Ectodermal cell (in vitro differentiated cells): ENCODE measurements at regions not wholly inside any gene's neighbourhood (a gene's known extent, or its start where the extent isn't known, plus 50 kb on each side); places are given as distances from the start of the nearest gene placed in this dataset.

Source experiments
- H3K27ac ChIP-seq: 2 replicates; pipeline ENCODE4 v1.7.0; 2013; ENCODE audit warnings: mild to moderate bottlenecking, low read depth, low read length; ENCODE audit not compliant: insufficient read depth, poor library complexity, severe bottlenecking
- H3K27me3 ChIP-seq: 2 replicates; pipeline ENCODE4 v1.7.0; 2013; ENCODE audit warnings: mild to moderate bottlenecking, low read length; ENCODE audit not compliant: insufficient read depth, control insufficient read depth, poor library complexity, severe bottlenecking
- H3K36me3 ChIP-seq: one replicate; pipeline ENCODE4 v1.7.0; 2013; ENCODE audit warnings: low read length; ENCODE audit not compliant: control insufficient read depth, insufficient read depth
- H3K4me1 ChIP-seq: one replicate; pipeline ENCODE4 v1.7.0; 2013; ENCODE audit warnings: low read length; ENCODE audit not compliant: control insufficient read depth, insufficient read depth
- H3K4me3 ChIP-seq: 2 replicates; pipeline ENCODE4 v1.7.0; 2013; ENCODE audit warnings: low read depth, low read length, control low read depth; ENCODE audit not compliant: insufficient read depth
- H3K9me3 ChIP-seq: 2 replicates; pipeline ENCODE4 v1.7.0; 2013; ENCODE audit warnings: mild to moderate bottlenecking, low read length, moderate library complexity; ENCODE audit not compliant: control insufficient read depth
- WGBS, 2 experiments: methylation state at CpG; one replicate each; pipeline ENCODE4 v1.1.7; 2013; ENCODE audit warnings: missing lambda C conversion rate in 2 of 2; 5-methylcytosine and 5-hydroxymethylcytosine counted together

DNA sequence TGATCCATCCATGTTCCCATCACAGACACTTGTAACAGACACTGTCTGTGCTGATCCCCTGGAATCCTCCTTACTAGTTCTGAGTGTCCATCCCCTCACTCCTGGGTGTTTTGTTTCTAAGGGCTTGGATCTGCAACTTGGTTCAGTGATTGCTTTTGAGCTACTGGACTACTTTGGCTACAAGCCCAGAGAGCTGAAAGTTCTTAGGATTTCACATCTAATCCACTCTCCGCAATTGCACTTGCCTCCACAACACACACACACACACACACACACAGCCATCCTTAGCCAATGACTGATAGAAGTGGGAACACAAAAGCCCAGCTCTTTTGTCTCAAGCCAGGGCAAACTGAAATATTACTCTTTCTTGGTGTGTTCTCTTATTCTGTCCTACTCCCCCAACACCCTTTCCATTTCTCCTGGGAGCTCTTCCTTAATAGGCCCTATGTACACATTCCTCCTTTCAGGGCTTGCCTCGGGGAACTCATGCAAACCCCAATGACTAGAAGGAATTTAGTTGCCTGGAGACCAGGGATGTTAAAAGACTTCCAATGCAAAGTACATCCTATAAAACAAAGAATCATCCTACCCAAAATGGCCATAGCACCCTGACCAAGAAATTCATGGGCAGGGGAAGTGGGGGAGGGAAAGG, 206.1 kb upstream of the UBE2E2 start:
- no peaks in the 10 kb centered on the region for H3K9me3 ChIP-seq
- no peak overlapping the region for H3K4me3 ChIP-seq
- H3K36me3 ChIP-seq, result no peaks in the 10 kb centered on the region
- 83 to 90% methylated on average over 2 of the region's 2 CpGs for WGBS, 2 experiments
- H3K27me3 ChIP-seq, result no peaks in the 10 kb centered on the region
- H3K4me1 ChIP-seq, result no peaks in the 10 kb centered on the region
- no peak overlapping the region for H3K27ac ChIP-seq

- H3K27ac ChIP-seq, result no peak overlapping the region
Observed at GRCh38 chr3:23000371-23000770, 202.8 kb upstream of the UBE2E2 start.

GRCh38 chr3:23002151-23002550, 201.0 kb upstream of the UBE2E2 start:
- no peaks in the 10 kb centered on the region for H3K27me3 ChIP-seq
- no peaks in the 10 kb centered on the region for H3K36me3 ChIP-seq
- H3K4me3 ChIP-seq, result no peak overlapping the region
- no peak overlapping the region for H3K27ac ChIP-seq
- WGBS, 2 experiments, result 91 to 97% methylated on average over 1 of the region's 1 CpG
- no peaks in the 10 kb centered on the region for H3K4me1 ChIP-seq
- no peaks in the 10 kb centered on the region for H3K9me3 ChIP-seq

More at GRCh38 chr3:23000371-23000770, 202.8 kb upstream of the UBE2E2 start:
- no peak overlapping the region for H3K4me3 ChIP-seq
- 93 to 97% methylated on average over 4 of the region's 4 CpGs for WGBS, 2 experiments
- H3K36me3 ChIP-seq, result no peaks in the 10 kb centered on the region
- no peaks in the 10 kb centered on the region for H3K9me3 ChIP-seq
- no peaks in the 10 kb centered on the region for H3K4me1 ChIP-seq
- H3K27me3 ChIP-seq, result no peaks in the 10 kb centered on the region

DNA sequence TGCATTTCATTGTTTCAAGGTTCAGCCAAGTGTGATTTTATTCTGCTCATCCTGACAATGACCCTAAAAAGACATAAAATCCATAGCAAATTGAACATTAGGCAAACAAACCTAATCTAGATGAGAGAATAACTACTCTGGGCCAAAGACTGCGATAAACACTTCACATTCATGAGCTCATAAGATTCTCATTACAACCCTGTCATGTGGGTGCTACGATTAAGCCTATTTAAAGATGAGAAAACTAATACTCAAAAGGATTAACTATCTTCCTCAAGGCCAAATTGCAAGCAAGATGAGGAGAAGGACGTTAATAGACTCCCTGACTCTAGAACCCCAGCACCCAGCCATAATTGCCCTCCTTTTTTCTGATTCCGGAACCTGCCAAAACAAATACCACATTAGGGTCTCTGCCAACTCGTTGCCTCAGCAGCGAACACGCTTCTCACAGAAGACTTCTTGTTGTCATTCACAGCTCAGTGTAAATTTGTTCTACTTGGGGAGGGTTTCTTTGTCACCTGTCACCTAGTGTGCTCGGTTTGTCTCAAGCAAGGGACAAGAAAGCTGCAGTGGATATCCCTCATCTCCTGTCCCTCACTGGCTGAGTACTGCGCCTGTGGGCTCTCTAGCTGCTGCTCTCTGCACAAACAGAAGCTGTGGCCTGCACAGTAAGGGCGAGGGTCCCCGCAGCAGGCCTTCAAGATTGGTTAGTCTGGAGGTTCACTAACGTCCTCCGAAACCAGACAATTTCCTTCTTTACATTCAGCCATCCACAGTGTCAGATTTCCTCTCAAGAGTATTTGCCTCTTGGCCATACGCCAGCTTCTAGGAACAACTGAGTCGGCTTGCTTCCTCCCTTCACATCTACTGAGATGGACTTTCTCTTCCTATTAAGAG, 200.0 kb upstream of the UBE2E2 start:
- no peaks in the 10 kb centered on the region for H3K9me3 ChIP-seq
- WGBS, 2 experiments, result 94 to 95% methylated on average over 15 of the region's 15 CpGs
- no peaks in the 10 kb centered on the region for H3K36me3 ChIP-seq
- no peaks in the 10 kb centered on the region for H3K27me3 ChIP-seq
- no peaks in the 10 kb centered on the region for H3K4me1 ChIP-seq
- no peak overlapping the region for H3K4me3 ChIP-seq
- no peak overlapping the region for H3K27ac ChIP-seq

GRCh38 chr3:23003733-23004046, 199.4 kb upstream of the UBE2E2 start:
- H3K27ac ChIP-seq, result no peak overlapping the region
- WGBS, 2 experiments, result 94 to 96% methylated on average over 4 of the region's 4 CpGs
- no peaks in the 10 kb centered on the region for H3K4me1 ChIP-seq
- H3K27me3 ChIP-seq, result no peaks in the 10 kb centered on the region
- no peak overlapping the region for H3K4me3 ChIP-seq
- no peaks in the 10 kb centered on the region for H3K9me3 ChIP-seq
- H3K36me3 ChIP-seq, result no peaks in the 10 kb centered on the region

GRCh38 chr3:23004971-23005370, 198.2 kb upstream of the UBE2E2 start:
- no peaks in the 10 kb centered on the region for H3K4me1 ChIP-seq
- no peaks in the 10 kb centered on the region for H3K9me3 ChIP-seq
- WGBS, 2 experiments, result 95 to 97% methylated on average over 5 of the region's 5 CpGs
- H3K27ac ChIP-seq, result no peak overlapping the region
- H3K27me3 ChIP-seq, result no peaks in the 10 kb centered on the region
- H3K4me3 ChIP-seq, result no peak overlapping the region
- H3K36me3 ChIP-seq, result no peaks in the 10 kb centered on the region

DNA sequence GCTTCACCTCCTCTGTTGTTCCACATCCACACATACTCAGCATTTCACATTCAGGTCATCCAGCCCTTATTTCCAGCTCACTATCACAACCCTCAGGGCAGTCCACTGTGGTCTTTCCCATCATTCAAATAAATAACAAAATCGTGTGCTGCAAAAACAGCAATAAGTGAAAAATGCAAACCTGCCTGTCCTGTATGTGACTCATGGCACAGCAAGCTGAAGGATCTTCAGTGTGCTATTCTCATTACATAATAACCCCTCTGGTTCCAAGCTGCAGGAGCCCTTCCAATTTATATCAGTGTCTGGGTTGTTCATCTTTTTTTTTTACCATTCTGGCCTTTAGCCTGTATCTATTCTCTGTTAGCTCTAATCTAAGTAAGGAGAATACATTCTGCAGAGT, 185.3 kb upstream of the UBE2E2 start:
- Histone ChIP-seq H3K4me1 (no peaks in the 10 kb centered on the region), H3K27ac (no peak overlapping the region), H3K9me3 (no peaks in the 10 kb centered on the region), H3K4me3 (no peak overlapping the region), H3K36me3 (no peaks in the 10 kb centered on the region), H3K27me3 (no peaks in the 10 kb centered on the region)
- WGBS, 2 experiments, result 82 to 90% methylated on average over 1 of the region's 1 CpG

GRCh38 chr3:23019596-23020300, 183.4 kb upstream of the UBE2E2 start:
- H3K4me3 ChIP-seq, result no peak overlapping the region
- no peaks in the 10 kb centered on the region for H3K36me3 ChIP-seq
- no peaks in the 10 kb centered on the region for H3K9me3 ChIP-seq
- no peaks in the 10 kb centered on the region for H3K4me1 ChIP-seq
- no peaks in the 10 kb centered on the region for H3K27me3 ChIP-seq
- no peak overlapping the region for H3K27ac ChIP-seq
- 90% methylated on average over 4 of the region's 4 CpGs for WGBS, 2 experiments

DNA sequence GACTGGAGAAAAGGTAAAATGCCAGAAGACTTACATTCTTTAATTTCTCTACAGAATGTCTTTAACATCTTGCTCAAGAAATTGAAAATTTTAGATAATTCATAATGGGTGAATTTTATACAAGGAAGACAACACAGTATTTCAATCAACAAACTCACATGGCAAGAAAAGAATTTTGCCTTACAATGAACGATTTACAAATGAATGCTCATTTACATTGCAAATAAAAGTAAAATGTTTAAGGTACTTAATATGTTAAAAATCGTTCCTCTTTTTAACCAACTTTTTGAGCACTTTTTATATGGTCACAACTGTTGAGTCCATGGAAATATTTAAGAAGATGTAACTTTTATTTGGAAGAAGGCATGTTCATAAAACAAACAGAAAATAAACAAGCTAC, 174.8 kb upstream of the UBE2E2 start:
- WGBS, 2 experiments, result 29% methylated on average over 2 of the region's 2 CpGs; no CpG with 5 or more reads in 1 of the 2 experiments
- no peak overlapping the region for H3K4me3 ChIP-seq
- H3K4me1 ChIP-seq, result no peaks in the 10 kb centered on the region
- no peaks in the 10 kb centered on the region for H3K9me3 ChIP-seq
- no peak overlapping the region for H3K27ac ChIP-seq
- no peaks in the 10 kb centered on the region for H3K27me3 ChIP-seq
- H3K36me3 ChIP-seq, result no peaks in the 10 kb centered on the region

DNA sequence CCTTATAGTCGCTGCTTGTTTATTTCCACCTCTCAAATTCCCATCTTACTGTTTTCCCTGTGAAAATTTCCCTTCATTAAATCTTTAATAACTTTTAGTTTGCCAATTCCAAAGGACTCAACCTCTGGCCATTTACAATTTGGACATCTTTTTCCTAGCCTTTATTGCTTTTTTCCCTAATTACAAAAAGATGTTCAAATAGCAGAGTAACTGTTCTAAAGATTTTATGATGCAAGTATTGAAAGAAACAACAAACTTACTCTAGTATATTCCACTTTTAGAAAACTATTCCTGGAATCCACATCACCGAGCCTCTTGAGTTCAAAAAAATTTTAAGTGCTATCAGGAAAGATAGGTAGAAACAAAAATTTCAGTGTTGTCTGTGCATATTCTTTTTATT, 174.1 kb upstream of the UBE2E2 start:
- no peak overlapping the region for H3K4me3 ChIP-seq
- no peaks in the 10 kb centered on the region for H3K9me3 ChIP-seq
- H3K4me1 ChIP-seq, result no peaks in the 10 kb centered on the region
- no peaks in the 10 kb centered on the region for H3K27me3 ChIP-seq
- no peak overlapping the region for H3K27ac ChIP-seq
- WGBS, 2 experiments, result 80 to 91% methylated on average over 1 to 2 of the region's 2 CpGs
- H3K36me3 ChIP-seq, result no peaks in the 10 kb centered on the region
